Right lobe of liver (tissue), 6 donors: ENCODE measurements at regions not wholly inside any gene's neighbourhood (a gene's known extent, or its start where the extent isn't known, plus 50 kb on each side); places are given as distances from the start of the nearest gene placed in this dataset.

ENCODE experiments used
- ATAC-seq, 4 donors: fragments of 200-7000 bp; cut with Tn5 transposase; one replicate each; pipeline ENCODE4 v1.9.1; 2020; ENCODE audit warnings: mild to moderate bottlenecking in 4 of 4, moderate library complexity in 4 of 4
- DNase-seq, 3 donors: peaks; one replicate each; pipeline ENCODE4 v3.0.0-alpha.2; 2020
- H3K27ac ChIP-seq, 3 donors: fragments of 200-600 bp; one replicate each; pipeline ENCODE4 v1.8.0; 2022
- H3K27me3 ChIP-seq, 2 donors: fragments of 200-600 bp; one replicate each; pipeline ENCODE4 v1.8.0; 2022
- H3K36me3 ChIP-seq, 4 donors: fragments of 200-600 bp; sonication (generic) in 1 of 4; one replicate each; pipeline versions ENCODE4 v1.5.1 to v1.8.0; 2017 to 2022; ENCODE audit warnings: control low read depth in 1 of 4
- H3K4me1 ChIP-seq, 4 donors: fragments of 200-600 bp; sonication (generic) in 1 of 4; one replicate each; pipeline versions ENCODE4 v1.5.1 to v1.8.0; 2017 to 2022; ENCODE audit warnings: control low read depth in 1 of 4
- H3K4me3 ChIP-seq, 3 donors: fragments of 200-600 bp; one replicate each; pipeline ENCODE4 v1.8.0; 2022
- H3K9me3 ChIP-seq, 4 donors: fragments of 200-600 bp; sonication (generic) in 1 of 4; one replicate each; pipeline versions ENCODE4 v1.5.1 to v1.8.0; 2017 to 2022; ENCODE audit warnings: control low read depth in 1 of 4
- CTCF ChIP-seq, 4 donors: fragments of 200-600 bp in 3 of 4; fragments of 450-650 bp in 1 of 4; IDR thresholded peaks; one replicate each; pipeline versions ENCODE4 v1.5.1 to v1.8.0; 2016 to 2022; ENCODE audit warnings: antibody characterized with exemption in 4 of 4, mild to moderate bottlenecking in 2 of 4
- POLR2A ChIP-seq: fragments of 450-650 bp; IDR thresholded peaks from one replicate; pipeline ENCODE4 v1.6.1; 2017; ENCODE audit warnings: antibody characterized with exemption, mild to moderate bottlenecking
- WGBS: methylation state at CpG from one replicate; pipeline ENCODE4 v1.1.6; 2018; ENCODE audit warnings: low coverage, low lambda C conversion rate; ENCODE audit not compliant: insufficient coverage; ENCODE audit errors: missing lambda C conversion rate; 5-methylcytosine and 5-hydroxymethylcytosine counted together
- intact Hi-C, 2 donors: fragments of 100-400 bp; cut with DNase I; formaldehyde crosslinking; loops; one replicate each; pipeline versions ENCODE4 v1.11.2 to v1.14.1; 2022
- donor health status: DM: no; HTN: yes; CAD: no.
- donor health status: DM: no; HTN: no; CAD: no.
- donor health status: DM: no; HTN: no; CAD: no.
- donor health status: DM: no; HTN: yes; CAD: no.
- donor health status: DM: no; HTN: yes; CAD: no.

GRCh38 chr2:182591774-182592173, 124.3 kb upstream of the DNAJC10 start:
- H3K9me3 ChIP-seq = no peaks in the 10 kb centered on the region
- ATAC-seq = no peak
- no peak for TF ChIP-seq POLR2A
- TF ChIP-seq CTCF (IDR thresholded peaks at IDR 0.05) = no peak
- no peak for DNase-seq
- WGBS = 23% methylated on average over 1 of the region's 1 CpG
- H3K27ac ChIP-seq = no peak overlapping the region
- H3K4me3 ChIP-seq = no peak overlapping the region
- H3K4me1 ChIP-seq = no peaks in the 10 kb centered on the region
- intact Hi-C loops = no loop called here
- H3K36me3 ChIP-seq = no peaks in the 10 kb centered on the region
- H3K27me3 ChIP-seq = no peaks in the 10 kb centered on the region

GRCh38 chr2:182592691-182593393, 123.2 kb upstream of the DNAJC10 start:
- no peak overlapping the region for H3K27ac ChIP-seq
- ATAC-seq (no peak), DNase-seq (no peak)
- no peaks in the 10 kb centered on the region for H3K4me1 ChIP-seq
- no peak for TF ChIP-seq POLR2A
- TF ChIP-seq CTCF (IDR thresholded peaks at IDR 0.05) = no peak
- no peak overlapping the region for H3K4me3 ChIP-seq
- H3K36me3 ChIP-seq = no peaks in the 10 kb centered on the region
- H3K27me3 ChIP-seq = no peaks in the 10 kb centered on the region
- 42% methylated on average over 4 of the region's 4 CpGs for WGBS
- intact Hi-C loops = no loop called here
- no peaks in the 10 kb centered on the region for H3K9me3 ChIP-seq

GRCh38 chr2:182593394-182593975, 122.6 kb upstream of the DNAJC10 start:
- ATAC-seq (no peak), DNase-seq (no peak)
- Histone ChIP-seq H3K27me3 (no peaks in the 10 kb centered on the region), H3K4me3 (no peak overlapping the region), H3K4me1 (no peaks in the 10 kb centered on the region), H3K36me3 (no peaks in the 10 kb centered on the region), H3K27ac (no peak overlapping the region), H3K9me3 (no peaks in the 10 kb centered on the region)
- intact Hi-C loops = no loop called here
- WGBS = 41% methylated on average over 3 of the region's 3 CpGs
- TF ChIP-seq POLR2A = no peak
- no peak for TF ChIP-seq CTCF (IDR thresholded peaks at IDR 0.05)

GRCh38 chr2:182594286-182594685, 121.8 kb upstream of the DNAJC10 start:
- no peak for TF ChIP-seq POLR2A
- no peak for TF ChIP-seq CTCF (IDR thresholded peaks at IDR 0.05)
- no peaks in the 10 kb centered on the region for H3K27me3 ChIP-seq
- H3K9me3 ChIP-seq = no peaks in the 10 kb centered on the region
- no peaks in the 10 kb centered on the region for H3K4me1 ChIP-seq
- no peak overlapping the region for H3K4me3 ChIP-seq
- H3K36me3 ChIP-seq = no peaks in the 10 kb centered on the region
- no peak overlapping the region for H3K27ac ChIP-seq
- DNase-seq = no peak
- ATAC-seq = no peak
- 93% methylated on average over 1 of the region's 1 CpG for WGBS
- intact Hi-C loops = no loop called here
